SJCRH30 (cell line): ENCODE measurements at regions not wholly inside any gene's neighbourhood (a gene's known extent, or its start where the extent isn't known, plus 50 kb on each side); places are given as distances from the start of the nearest gene placed in this dataset.
"Not testable (repeated sequence)": the region's sequence is repeated elsewhere in the genome, so short reads cannot be mapped to it uniquely, and the experiment has no call there.

ENCODE experiments used
- DNase-seq, 2 experiments: peaks; one replicate each; pipeline ENCODE4 v3.0.0-alpha.2; 2015 to 2020
- H3K27ac ChIP-seq: fragments of 250-450 bp; sonication (Bioruptor Pico); 2 replicates; pipeline ENCODE4 v1.5.1; 2020; ENCODE audit warnings: mild to moderate bottlenecking, moderate library complexity
- H3K27me3 ChIP-seq: fragments of 250-450 bp; sonication (Bioruptor Pico); 2 replicates; pipeline ENCODE4 v1.5.1; 2020; ENCODE audit warnings: mild to moderate bottlenecking, moderate library complexity
- H3K36me3 ChIP-seq: fragments of 250-450 bp; sonication (Bioruptor Pico); 2 replicates; pipeline ENCODE4 v1.5.1; 2020; ENCODE audit warnings: mild to moderate bottlenecking, moderate library complexity
- H3K4me1 ChIP-seq: fragments of 250-450 bp; sonication (Bioruptor Pico); 2 replicates; pipeline ENCODE4 v1.5.1; 2020; ENCODE audit warnings: mild to moderate bottlenecking, moderate library complexity
- H3K4me3 ChIP-seq: fragments of 250-450 bp; sonication (Bioruptor Pico); 2 replicates; pipeline ENCODE4 v1.5.1; 2020; ENCODE audit warnings: mild to moderate bottlenecking, moderate library complexity
- H3K9me3 ChIP-seq: fragments of 250-450 bp; sonication (Bioruptor Pico); replicated peaks from 2 replicates; pipeline ENCODE4 v1.5.1; 2020; ENCODE audit warnings: mild to moderate bottlenecking, moderate library complexity

- Histone ChIP-seq H3K27ac (no peak overlapping the region), H3K4me1 (no peaks in the 10 kb centered on the region), H3K36me3 (no peaks in the 10 kb centered on the region), H3K9me3 (0 out of 2 replicates have a peak, but pooled peaks cover 3% of the 10 kb centered on the region), H3K4me3 (no peak overlapping the region), H3K27me3 (no peaks in the 10 kb centered on the region)
- DNase-seq: no peak
These were observed 550.8 kb upstream of the CDH5 start for GRCh38 chr16:65815707-65816106.

GRCh38 chr16:65813879-65814278 lies 552.6 kb upstream of the CDH5 start:
- H3K9me3 ChIP-seq, H3K4me3 ChIP-seq, H3K36me3 ChIP-seq, H3K27ac ChIP-seq, DNase-seq, H3K4me1 ChIP-seq, H3K27me3 ChIP-seq: not testable (repeated sequence)

GRCh38 chr16:65809627-65810026 lies 556.9 kb upstream of the CDH5 start:
- Histone ChIP-seq H3K9me3 (peaks cover 8% of the 10 kb centered on the region; the same call in 1 of the 2 replicates), H3K4me1 (no peaks in the 10 kb centered on the region), H3K4me3 (no peak overlapping the region), H3K27me3 (no peaks in the 10 kb centered on the region), H3K36me3 (no peaks in the 10 kb centered on the region), H3K27ac (no peak overlapping the region)
- DNase-seq: no peak

DNA sequence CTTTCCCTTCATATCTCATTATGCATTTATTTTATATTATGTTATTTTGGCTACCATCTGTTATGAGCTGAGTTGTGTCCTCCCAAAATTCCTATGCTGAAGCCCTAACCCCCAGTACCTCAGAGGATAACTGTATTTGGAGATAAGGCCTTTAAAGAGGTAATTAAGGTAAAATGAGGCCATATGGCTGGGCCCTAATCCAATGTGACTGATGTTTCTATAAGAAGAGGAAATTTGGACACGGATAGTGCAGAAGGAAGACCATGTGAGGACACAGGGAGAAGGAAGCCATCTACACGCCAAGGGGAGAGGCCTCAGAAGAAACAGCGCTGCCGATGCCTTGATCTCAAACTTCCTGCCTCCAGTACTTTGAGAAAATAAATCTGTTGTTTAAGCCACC lies 557.7 kb upstream of the CDH5 start:
- Histone ChIP-seq H3K36me3 (no peaks in the 10 kb centered on the region), H3K27ac (no peak overlapping the region), H3K9me3 (peaks cover 9% of the 10 kb centered on the region; the same call in 1 of the 2 replicates), H3K27me3 (no peaks in the 10 kb centered on the region), H3K4me3 (no peak overlapping the region), H3K4me1 (no peaks in the 10 kb centered on the region)
- DNase-seq: no peak

- DNase-seq: no peak
- Histone ChIP-seq H3K27me3 (no peaks in the 10 kb centered on the region), H3K4me3 (no peak overlapping the region), H3K36me3 (no peaks in the 10 kb centered on the region), H3K27ac (no peak overlapping the region), H3K9me3 (peaks cover 9% of the 10 kb centered on the region; the same call in 1 of the 2 replicates), H3K4me1 (no peaks in the 10 kb centered on the region; the same call in 1 of the 2 replicates)
These were observed 558.6 kb upstream of the CDH5 start for GRCh38 chr16:65807858-65808257.

- not testable (repeated sequence) for H3K27ac ChIP-seq, H3K27me3 ChIP-seq, H3K36me3 ChIP-seq, DNase-seq, H3K9me3 ChIP-seq, H3K4me3 ChIP-seq, H3K4me1 ChIP-seq
These were observed 560.8 kb upstream of the CDH5 start for GRCh38 chr16:65805704-65806103.

GRCh38 chr16:65796481-65796880 lies 570.0 kb upstream of the CDH5 start:
- H3K4me1 ChIP-seq: peaks cover 6% of the 10 kb centered on the region; the same call in 1 of the 2 replicates
- H3K27me3 ChIP-seq: no peaks in the 10 kb centered on the region
- no peaks in the 10 kb centered on the region for H3K36me3 ChIP-seq
- H3K27ac ChIP-seq: no peak overlapping the region
- H3K4me3 ChIP-seq: no peak overlapping the region
- no peaks in the 10 kb centered on the region for H3K9me3 ChIP-seq
- no peak for DNase-seq

GRCh38 chr16:65794973-65795372 lies 571.5 kb upstream of the CDH5 start:
- Histone ChIP-seq H3K4me3 (no peak overlapping the region), H3K27me3 (no peaks in the 10 kb centered on the region)
- no peak for DNase-seq

DNA sequence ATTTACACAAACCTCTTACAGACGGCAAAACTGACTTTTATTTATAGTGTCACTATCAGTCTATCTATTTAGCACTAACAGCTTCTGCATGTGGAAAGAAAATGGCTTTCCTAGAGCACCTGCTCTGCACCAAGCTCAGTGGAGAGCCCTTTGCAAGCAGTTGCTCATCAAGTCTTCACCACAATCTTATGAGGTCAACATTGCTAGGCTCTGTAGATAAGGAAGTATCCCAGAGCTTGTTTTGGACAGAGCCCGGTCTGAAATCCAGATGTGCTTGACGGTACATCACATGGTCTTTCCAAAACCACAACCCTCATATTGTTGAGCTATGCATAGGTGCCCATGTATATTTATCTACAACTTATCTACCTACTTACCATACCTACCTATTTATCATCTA lies 572.7 kb upstream of the CDH5 start:
- Histone ChIP-seq H3K4me1 (peaks cover 27% of the 10 kb centered on the region), H3K27ac (no peak overlapping the region), H3K9me3 (no peaks in the 10 kb centered on the region), H3K4me3 (no peak overlapping the region), H3K27me3 (no peaks in the 10 kb centered on the region), H3K36me3 (no peaks in the 10 kb centered on the region)
- no peak for DNase-seq

More at GRCh38 chr16:65794973-65795372, 571.5 kb upstream of the CDH5 start:
- H3K27ac ChIP-seq: no peak overlapping the region
- H3K9me3 ChIP-seq: no peaks in the 10 kb centered on the region
- peaks cover 16% of the 10 kb centered on the region for H3K4me1 ChIP-seq
- no peaks in the 10 kb centered on the region for H3K36me3 ChIP-seq

DNA sequence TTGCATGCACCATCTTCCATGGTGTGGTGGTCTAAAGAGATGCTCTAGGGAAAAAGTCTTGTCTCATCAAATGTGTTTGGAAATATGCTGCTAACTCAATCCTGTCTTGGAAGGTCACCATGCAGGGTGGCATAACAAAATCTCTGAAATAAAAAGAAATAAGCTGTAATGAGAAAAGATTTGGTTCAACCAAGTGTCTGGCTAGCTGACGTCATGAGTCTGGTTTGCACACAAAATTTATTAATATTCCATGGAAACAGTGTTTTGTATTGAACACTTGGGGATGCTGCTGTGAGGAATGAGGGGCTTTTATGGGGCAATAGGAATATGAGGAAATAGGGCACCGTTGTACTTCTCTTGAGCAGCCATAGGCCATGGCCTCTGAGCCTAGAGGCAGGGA lies 575.7 kb upstream of the CDH5 start:
- H3K27me3 ChIP-seq: no peaks in the 10 kb centered on the region
- H3K36me3 ChIP-seq: no peaks in the 10 kb centered on the region
- H3K4me3 ChIP-seq: no peak overlapping the region
- H3K27ac ChIP-seq: no peak overlapping the region
- no peak for DNase-seq
- H3K9me3 ChIP-seq: no peaks in the 10 kb centered on the region
- H3K4me1 ChIP-seq: peaks cover 50% of the 10 kb centered on the region

- H3K4me1 ChIP-seq: peaks cover 44% of the 10 kb centered on the region
- DNase-seq: peak; percentile 84 to 92
- H3K27me3 ChIP-seq: no peaks in the 10 kb centered on the region
- no peak overlapping the region for H3K4me3 ChIP-seq
- H3K27ac ChIP-seq: peak overlapping the region; percentile 82
- H3K9me3 ChIP-seq: no peaks in the 10 kb centered on the region
- no peaks in the 10 kb centered on the region for H3K36me3 ChIP-seq
These were observed 577.1 kb upstream of the CDH5 start for GRCh38 chr16:65789161-65789945.

- Histone ChIP-seq H3K27ac (peak overlapping the region; percentile 82), H3K9me3 (no peaks in the 10 kb centered on the region), H3K4me3 (no peak overlapping the region), H3K4me1 (peaks cover 50% of the 10 kb centered on the region), H3K27me3 (no peaks in the 10 kb centered on the region), H3K36me3 (no peaks in the 10 kb centered on the region)
- DNase-seq: peak; percentile 90 to 96
These were observed 577.9 kb upstream of the CDH5 start for GRCh38 chr16:65788434-65789140.

DNA sequence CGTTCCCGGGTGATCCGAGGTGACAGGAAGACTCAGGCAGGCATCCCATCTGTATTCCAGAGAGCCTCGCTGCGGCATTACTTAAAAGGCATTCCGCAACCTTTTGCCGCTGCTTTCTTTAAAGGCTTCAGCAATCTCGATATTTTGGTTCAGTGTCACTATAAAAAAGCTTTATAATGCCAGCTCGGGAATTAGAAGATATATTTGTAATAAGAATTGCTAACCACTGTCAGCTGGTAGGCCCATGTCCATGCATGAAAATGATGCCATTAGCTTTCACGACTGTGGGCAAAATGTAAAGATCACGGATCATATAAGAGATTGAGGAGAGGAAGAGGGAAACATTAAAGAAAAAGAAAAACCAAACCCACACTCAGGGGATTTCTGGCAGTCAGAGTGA lies 578.6 kb upstream of the CDH5 start:
- H3K9me3 ChIP-seq: no peaks in the 10 kb centered on the region
- DNase-seq: no peak
- H3K4me1 ChIP-seq: peaks cover 52% of the 10 kb centered on the region
- no peaks in the 10 kb centered on the region for H3K27me3 ChIP-seq
- no peak overlapping the region for H3K4me3 ChIP-seq
- peak overlapping the region; percentile 82; the same call in 1 of the 2 replicates for H3K27ac ChIP-seq
- no peaks in the 10 kb centered on the region for H3K36me3 ChIP-seq

DNA sequence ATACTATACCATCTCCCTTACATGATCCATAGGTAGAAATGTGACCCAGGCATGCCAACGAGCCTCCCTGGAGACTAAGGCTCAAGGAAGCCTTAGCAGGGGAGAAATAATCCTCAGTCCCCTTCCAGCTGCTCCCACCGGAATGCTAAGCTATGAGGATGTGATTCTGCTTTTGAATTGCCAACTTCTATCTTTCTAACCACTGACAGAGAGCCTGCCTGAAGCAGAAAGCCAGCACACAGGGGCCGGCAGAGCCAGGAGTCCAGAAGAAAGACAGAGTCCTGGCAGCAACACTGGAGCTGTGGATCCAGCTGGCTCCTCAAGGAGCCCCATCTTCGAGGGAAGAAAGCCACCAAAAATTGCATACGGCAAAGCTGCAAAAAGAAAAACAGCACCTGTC lies 579.6 kb upstream of the CDH5 start:
- no peaks in the 10 kb centered on the region for H3K9me3 ChIP-seq
- peak overlapping the region; percentile 11 for H3K27ac ChIP-seq
- DNase-seq: peak; percentile 31 to 62

GRCh38 chr16:65783709-65784474 lies 582.6 kb upstream of the CDH5 start:
- Histone ChIP-seq H3K27me3 (no peaks in the 10 kb centered on the region), H3K9me3 (no peaks in the 10 kb centered on the region), H3K27ac (no peak overlapping the region), H3K4me1 (peaks cover 40% of the 10 kb centered on the region), H3K36me3 (no peaks in the 10 kb centered on the region), H3K4me3 (no peak overlapping the region)
- DNase-seq: peak in 1 of 2 experiments; percentile 53

More for the DNA sequence above, 579.6 kb upstream of the CDH5 start:
- no peaks in the 10 kb centered on the region for H3K27me3 ChIP-seq
- peaks cover 52% of the 10 kb centered on the region for H3K4me1 ChIP-seq
- no peak overlapping the region for H3K4me3 ChIP-seq
- H3K36me3 ChIP-seq: no peaks in the 10 kb centered on the region
